Breast epithelium (tissue), 4 donors: ENCODE measurements at regions not wholly inside any gene's neighbourhood (a gene's known extent, or its start where the extent isn't known, plus 50 kb on each side); places are given as distances from the start of the nearest gene placed in this dataset.
"Not testable (repeated sequence)": the region's sequence is repeated elsewhere in the genome, so short reads cannot be mapped to it uniquely, and the experiment has no call there.

Experiments used
- DNase-seq, 2 donors: peaks; one replicate each; pipeline ENCODE4 v3.0.0-alpha.2; 2019; ENCODE audit warnings: low spot score in 2 of 2
- H3K27ac ChIP-seq, 2 donors: fragments of 200-600 bp; sonication (generic) in 1 of 2; one replicate each; pipeline ENCODE4 v1.5.1; 2016 to 2019; ENCODE audit warnings: mild to moderate bottlenecking in 1 of 2
- H3K27me3 ChIP-seq, 2 donors: fragments of 200-600 bp; sonication (generic) in 1 of 2; one replicate each; pipeline versions ENCODE4 v1.5.1 to v1.6.0; 2017 to 2019; ENCODE audit warnings: control low read depth in 1 of 2, mild to moderate bottlenecking in 1 of 2
- H3K36me3 ChIP-seq: fragments of 200-600 bp; one replicate; pipeline ENCODE4 v1.5.1; 2019
- H3K4me1 ChIP-seq, 2 donors: fragments of 200-600 bp; sonication (generic); one replicate each; pipeline ENCODE4 v1.5.1; 2016 to 2019; ENCODE audit warnings: control low read depth in 1 of 2
- H3K4me3 ChIP-seq, 3 donors: fragments of 200-600 bp; sonication (generic); 1 replicate in 2 of 3; 2 replicates in 1 of 3; pipeline ENCODE4 v1.5.1; 2016 to 2019; ENCODE audit warnings: mild to moderate bottlenecking in 3 of 3, moderate library complexity in 2 of 3
- H3K9me3 ChIP-seq, 2 donors: fragments of 200-600 bp; sonication (generic) in 1 of 2; one replicate each; pipeline ENCODE4 v1.5.1; 2016 to 2019; ENCODE audit warnings: control low read depth in 1 of 2
- CTCF ChIP-seq, 3 donors: fragments of 450-650 bp; IDR thresholded peaks; one replicate each; pipeline ENCODE4 v1.5.1; 2016 to 2017; ENCODE audit warnings: antibody characterized with exemption in 3 of 3, mild to moderate bottlenecking in 3 of 3, moderate library complexity in 3 of 3
- POLR2A ChIP-seq: fragments of 450-650 bp; IDR thresholded peaks from one replicate; pipeline ENCODE4 v1.6.1; 2016; ENCODE audit warnings: antibody characterized with exemption, mild to moderate bottlenecking, moderate library complexity
- POLR2AphosphoS5 ChIP-seq, 3 donors: sonication (generic); formaldehyde crosslinking; IDR thresholded peaks; one replicate each; pipeline ENCODE4 v1.6.1; 2017; ENCODE audit warnings: antibody characterized with exemption in 3 of 3
- intact Hi-C: fragments of 100-400 bp; cut with DNase I; formaldehyde crosslinking; loops from one replicate; pipeline ENCODE4 v1.15.1; 2023; ENCODE audit warnings: low total_unique reads

GRCh38 chrX:73963682-73964081, 111.2 kb upstream of the XIST start:
- H3K9me3 ChIP-seq: no peaks in the 10 kb centered on the region
- DNase-seq: no peak
- no peaks in the 10 kb centered on the region for H3K36me3 ChIP-seq
- intact Hi-C loops: no loop called here
- H3K27ac ChIP-seq: no peak overlapping the region
- no peaks in the 10 kb centered on the region for H3K27me3 ChIP-seq
- H3K4me1 ChIP-seq: no peaks in the 10 kb centered on the region
- H3K4me3 ChIP-seq: no peak overlapping the region
- TF ChIP-seq CTCF (IDR thresholded peaks at IDR 0.05) (no peak), POLR2A (no peak), POLR2AphosphoS5 (IDR thresholded peaks at IDR 0.05) (no peak)

- Histone ChIP-seq H3K27me3 (no peaks in the 10 kb centered on the region), H3K36me3 (no peaks in the 10 kb centered on the region), H3K27ac (no peak overlapping the region), H3K9me3 (no peaks in the 10 kb centered on the region), H3K4me1 (no peaks in the 10 kb centered on the region), H3K4me3 (no peak overlapping the region)
- intact Hi-C loops: no loop called here
- no peak for TF ChIP-seq POLR2AphosphoS5 (IDR thresholded peaks at IDR 0.05)
- TF ChIP-seq CTCF (IDR thresholded peaks at IDR 0.05): no peak
- TF ChIP-seq POLR2A: no peak
- DNase-seq: no peak
Measured at GRCh38 chrX:73962948-73963347, 110.4 kb upstream of the XIST start.

GRCh38 chrX:73961867-73962266, 109.4 kb upstream of the XIST start:
- H3K9me3 ChIP-seq, H3K4me1 ChIP-seq, H3K27ac ChIP-seq, intact Hi-C loops, H3K27me3 ChIP-seq, H3K4me3 ChIP-seq, DNase-seq, H3K36me3 ChIP-seq: not testable (repeated sequence)

GRCh38 chrX:73944563-73944908, 92.0 kb upstream of the XIST start:
- H3K27ac ChIP-seq: peak overlapping the region; percentile 86 to 92
- H3K36me3 ChIP-seq: no peaks in the 10 kb centered on the region
- no peaks in the 10 kb centered on the region for H3K27me3 ChIP-seq
- TF ChIP-seq POLR2AphosphoS5 (IDR thresholded peaks at IDR 0.05) (no peak), CTCF (IDR thresholded peaks at IDR 0.05) (no peak), POLR2A (no peak)
- intact Hi-C loops: no loop called here
- peak overlapping the region; percentile 63 to 87 (median 81) for H3K4me3 ChIP-seq
- DNase-seq: no peak
- H3K4me1 ChIP-seq: no peaks in the 10 kb centered on the region
- H3K9me3 ChIP-seq: no peaks in the 10 kb centered on the region

GRCh38 chrX:73943693-73944562, 91.4 kb upstream of the XIST start:
- peak; percentile 83 to 88 for DNase-seq
- no peaks in the 10 kb centered on the region for H3K36me3 ChIP-seq
- peak overlapping the region; percentile 86 to 92 for H3K27ac ChIP-seq
- H3K27me3 ChIP-seq: no peaks in the 10 kb centered on the region
- peak overlapping the region; percentile 63 to 87 (median 81) for H3K4me3 ChIP-seq
- intact Hi-C loops: no loop called here
- H3K9me3 ChIP-seq: no peaks in the 10 kb centered on the region
- no peaks in the 10 kb centered on the region for H3K4me1 ChIP-seq
- TF ChIP-seq POLR2AphosphoS5 (IDR thresholded peaks at IDR 0.05): peak; percentile 70 to 83 (median 82)
- TF ChIP-seq CTCF (IDR thresholded peaks at IDR 0.05): peak in 1 of 3 donors; percentile 11
- no peak for TF ChIP-seq POLR2A
